ENCODE measurements at regions not wholly inside any gene's neighbourhood (a gene's known extent, or its start where the extent isn't known, plus 50 kb on each side); places are given as distances from the start of the nearest gene placed in this dataset.
"Not testable (repeated sequence)": the region's sequence is repeated elsewhere in the genome, so short reads cannot be mapped to it uniquely, and the experiment has no call there.

DNA sequence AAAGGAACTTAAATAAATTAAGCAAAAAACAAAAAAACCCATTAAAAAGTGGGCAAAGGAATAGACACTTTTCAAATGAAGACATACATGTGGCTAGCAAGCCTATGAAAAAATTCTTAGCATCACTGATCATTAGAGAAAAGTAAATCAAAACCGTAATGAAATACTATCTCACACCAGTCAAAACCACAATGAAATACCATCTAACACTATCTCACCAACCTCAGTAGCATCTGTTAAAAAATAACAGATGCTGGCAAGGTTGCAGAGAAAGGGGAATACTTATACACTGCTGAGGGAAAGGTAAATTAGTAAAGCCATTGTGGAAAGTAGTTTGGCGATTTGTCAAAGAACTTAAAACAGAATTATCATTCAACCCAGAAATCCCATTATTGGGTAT lies 381.1 kb downstream of the FLRT2 start:
- peak; percentile 34 for DNase-seq

DNA sequence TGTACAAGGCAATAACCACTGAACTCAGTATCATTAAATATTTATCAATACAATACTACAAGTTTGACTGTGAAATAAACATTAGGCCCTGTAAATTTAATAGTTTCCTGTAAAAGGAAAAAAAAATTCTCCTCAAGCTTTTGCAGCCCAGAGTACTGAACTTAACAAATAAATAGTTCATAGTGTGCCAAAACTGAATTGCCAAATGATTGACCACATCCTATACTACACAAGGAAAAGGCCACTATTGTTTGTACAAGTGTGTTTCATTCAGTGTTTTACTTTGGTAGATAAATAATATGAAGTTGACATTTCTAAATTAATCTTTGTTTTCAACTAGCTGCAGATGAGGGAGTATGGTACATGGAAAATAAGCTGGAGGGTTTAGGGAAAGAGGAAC lies 379.6 kb downstream of the FLRT2 start:
- no peak for DNase-seq

DNA sequence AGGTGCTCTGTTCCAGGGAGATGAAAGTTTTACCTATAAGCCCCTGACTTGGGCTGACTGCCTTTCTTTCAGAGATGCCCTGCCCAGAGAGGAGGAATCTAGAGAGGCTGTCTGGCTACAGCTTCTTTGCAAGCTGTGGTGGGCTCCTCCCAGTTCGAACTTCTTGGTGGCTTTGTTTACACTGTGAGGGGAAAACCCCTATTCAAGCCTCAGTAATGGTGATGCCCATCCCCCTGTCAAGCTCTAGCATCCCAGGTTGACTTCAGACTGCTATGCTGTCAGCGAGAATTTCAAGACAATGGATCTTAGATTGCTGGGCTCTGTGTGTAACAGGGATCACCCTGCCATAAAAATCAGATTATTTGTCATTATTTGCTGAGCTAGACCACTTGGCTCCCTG lies 377.6 kb downstream of the FLRT2 start:
- DNase-seq: no peak

DNA sequence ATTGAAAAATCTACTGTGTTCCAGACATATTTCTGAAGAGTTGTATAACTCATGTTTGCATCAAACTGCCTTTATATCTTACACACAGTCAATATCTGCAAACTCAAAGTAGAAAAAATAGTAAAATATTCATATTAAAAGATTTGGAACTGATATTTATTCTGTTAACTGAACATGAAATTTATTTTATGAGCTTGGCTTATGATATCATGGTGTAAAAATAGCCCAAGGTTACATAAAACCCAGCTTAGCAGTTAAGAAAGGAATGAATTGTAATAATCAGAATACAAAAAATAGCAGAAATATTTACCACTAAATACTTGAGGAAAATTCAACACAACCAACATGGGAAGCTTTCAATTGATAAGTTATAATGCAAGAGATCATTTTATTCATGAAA lies 367.9 kb downstream of the FLRT2 start:
- no peak for DNase-seq

DNA sequence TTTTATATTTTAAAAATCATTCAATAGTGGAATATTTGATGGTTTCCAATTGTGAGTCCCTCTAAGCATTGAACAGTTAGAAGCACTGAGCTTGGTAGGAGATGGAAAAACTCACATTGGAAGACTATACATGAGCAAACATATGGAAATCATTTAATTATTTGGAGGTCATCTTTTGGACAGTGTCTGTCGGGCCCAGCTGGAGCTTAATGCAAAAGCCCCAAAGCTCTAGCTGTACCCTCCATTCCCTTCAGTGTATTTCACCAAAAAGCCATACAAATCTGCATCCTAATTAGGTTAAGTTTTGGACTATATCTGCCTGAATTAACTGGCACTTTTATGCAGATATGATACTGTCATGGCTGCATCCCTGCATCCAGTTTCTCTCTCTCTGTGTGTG lies 365.7 kb downstream of the FLRT2 start:
- DNase-seq: no peak

DNA sequence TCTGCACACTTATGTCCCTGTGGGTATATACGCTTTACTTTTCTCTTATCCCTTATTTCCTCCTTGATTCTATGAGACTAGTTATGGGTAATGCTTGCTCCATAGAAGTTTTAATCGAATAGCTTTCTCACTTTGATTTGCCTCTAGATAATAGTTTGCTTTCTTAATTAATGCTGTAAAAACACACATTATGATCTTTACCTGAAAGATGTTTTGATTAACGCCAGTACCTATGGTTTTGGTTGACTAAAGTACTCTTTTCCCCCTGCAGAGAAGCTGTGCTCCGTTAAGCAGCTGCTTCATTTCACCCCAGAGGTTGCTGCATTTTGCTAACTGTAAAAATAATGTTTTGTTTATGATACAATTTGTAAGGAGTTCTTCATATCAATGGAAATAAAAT lies 362.3 kb downstream of the FLRT2 start:
- no peak for DNase-seq

DNA sequence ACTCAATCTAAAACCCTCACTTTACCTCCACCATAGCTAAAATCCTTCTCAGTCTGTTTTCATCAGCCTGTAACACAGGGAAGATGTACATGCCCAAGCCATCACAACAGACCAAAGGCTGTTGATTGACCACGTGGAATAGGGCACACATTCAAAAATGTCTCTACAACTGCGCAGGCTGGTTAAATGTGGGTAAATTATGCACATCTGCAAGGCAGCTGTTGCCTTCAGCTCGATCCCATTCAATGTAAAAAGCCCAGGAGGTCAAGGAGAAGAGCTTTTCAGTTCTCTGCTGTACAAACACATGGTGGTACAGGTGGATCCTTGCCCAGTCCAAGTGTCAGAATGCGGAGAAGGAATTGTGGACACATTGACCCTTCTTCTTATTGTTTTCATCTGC lies 354.0 kb downstream of the FLRT2 start:
- DNase-seq: no peak

DNA sequence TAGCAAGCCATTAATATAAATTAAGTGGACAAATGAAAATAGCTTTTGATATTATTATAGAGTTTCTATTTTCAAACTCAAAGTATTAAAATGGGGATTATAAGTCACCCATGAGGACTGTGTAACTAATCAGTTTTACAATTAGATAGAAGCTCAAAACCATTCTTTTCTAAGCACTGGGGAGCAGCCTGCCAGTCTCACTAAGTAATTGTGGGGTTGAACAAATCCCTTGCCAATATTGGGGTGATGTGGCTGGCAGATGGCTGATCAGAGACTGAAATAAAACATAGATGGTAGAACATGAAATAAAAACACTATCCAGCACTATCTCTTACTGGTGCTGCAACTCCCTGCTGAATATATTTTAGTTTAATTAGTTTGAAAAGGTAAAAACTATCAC lies 353.2 kb downstream of the FLRT2 start:
- DNase-seq: no peak

DNA sequence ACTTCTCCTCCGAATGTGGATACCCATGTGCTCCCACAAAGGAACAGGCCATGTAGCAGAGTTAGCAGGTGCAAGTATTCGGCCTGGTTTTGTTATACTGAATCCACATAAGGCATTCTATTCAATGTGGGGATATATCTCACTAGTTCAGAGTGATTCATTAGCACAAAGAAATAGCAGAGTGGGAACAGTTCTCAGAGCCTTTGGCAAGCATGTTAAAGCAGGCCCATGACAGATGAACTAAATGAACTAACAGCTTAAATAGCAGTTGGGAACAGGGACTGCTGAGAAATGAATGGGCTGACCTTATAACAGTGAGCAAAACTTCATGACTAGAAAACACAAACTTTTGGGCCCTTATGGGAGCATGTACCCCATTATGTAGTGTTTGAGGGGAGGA lies 352.0 kb downstream of the FLRT2 start:
- DNase-seq: no peak

DNA sequence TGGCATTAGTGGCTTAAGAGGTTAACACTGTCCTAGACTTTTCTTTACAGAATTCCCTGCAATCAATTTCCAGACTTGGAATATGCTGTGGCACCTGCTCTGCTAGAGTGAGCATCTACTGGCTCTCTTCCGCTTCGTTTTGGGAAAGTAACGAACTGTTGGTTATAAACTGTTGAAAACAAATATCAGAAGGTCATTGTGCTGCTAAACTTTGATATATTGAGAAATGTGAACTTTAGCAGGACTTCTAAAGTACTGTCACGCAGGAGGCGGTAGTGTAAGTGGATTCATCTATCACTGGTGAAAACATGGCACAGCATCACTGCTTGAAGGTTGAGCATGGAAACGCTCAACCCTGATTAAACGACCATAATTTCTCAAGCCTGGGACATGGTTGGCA lies 348.9 kb downstream of the FLRT2 start:
- DNase-seq: no peak

DNA sequence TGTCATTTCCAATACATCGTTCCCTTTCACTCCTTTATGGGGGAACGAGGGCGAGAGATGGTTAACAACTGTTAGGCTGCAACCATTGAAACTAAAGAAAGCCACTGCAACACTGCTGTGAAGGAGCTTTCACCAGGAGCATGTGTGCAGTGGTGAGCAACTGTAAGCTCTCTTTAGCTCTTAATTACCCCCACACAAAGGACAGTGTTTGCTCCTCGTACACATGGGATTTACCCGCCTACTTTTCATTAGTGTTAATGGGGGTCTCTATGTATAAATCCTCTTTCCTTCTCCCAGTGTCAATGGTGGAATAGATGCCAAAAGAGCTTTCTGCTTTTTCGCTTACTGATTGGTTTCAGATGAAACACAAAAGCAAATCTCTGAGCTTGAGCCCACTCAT lies 343.1 kb downstream of the FLRT2 start:
- DNase-seq: no peak

DNA sequence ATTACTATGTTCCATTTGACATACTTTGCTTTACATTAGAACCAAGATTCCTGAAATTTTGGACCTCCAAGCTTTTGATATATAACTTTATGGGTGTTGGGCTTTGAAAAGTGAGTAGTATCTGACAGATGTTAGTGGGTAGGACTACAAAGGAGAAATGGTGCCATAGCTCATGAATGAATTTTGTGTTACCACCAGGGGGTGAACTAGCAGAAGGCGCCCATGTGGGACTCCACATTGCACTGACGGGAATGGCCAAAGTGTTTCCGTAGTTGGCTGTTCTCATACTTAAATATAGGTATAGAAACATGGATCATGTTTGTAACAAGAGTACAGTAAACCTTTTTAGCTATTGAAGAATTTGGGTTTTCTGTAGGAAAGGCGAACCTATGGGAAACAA lies 337.5 kb downstream of the FLRT2 start:
- no peak for DNase-seq

DNA sequence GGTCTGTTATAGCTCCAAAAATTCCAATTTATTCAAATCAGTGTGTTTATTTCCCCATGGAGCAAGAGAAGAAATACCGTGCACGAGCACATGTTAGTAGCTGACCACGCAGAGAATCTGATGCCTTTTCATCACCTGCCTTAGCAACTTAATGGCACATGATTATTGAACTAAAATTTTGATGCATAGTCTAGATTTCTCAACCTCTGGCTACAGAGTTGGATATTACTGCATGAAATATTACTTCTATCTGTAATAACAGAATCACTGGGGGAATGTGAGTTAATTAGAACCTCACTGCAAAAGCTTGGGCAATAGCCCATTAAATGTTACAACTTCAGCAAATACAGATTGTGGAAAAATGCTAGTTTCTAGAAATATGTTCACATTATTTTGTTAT lies 335.8 kb downstream of the FLRT2 start:
- no peak for DNase-seq

DNA sequence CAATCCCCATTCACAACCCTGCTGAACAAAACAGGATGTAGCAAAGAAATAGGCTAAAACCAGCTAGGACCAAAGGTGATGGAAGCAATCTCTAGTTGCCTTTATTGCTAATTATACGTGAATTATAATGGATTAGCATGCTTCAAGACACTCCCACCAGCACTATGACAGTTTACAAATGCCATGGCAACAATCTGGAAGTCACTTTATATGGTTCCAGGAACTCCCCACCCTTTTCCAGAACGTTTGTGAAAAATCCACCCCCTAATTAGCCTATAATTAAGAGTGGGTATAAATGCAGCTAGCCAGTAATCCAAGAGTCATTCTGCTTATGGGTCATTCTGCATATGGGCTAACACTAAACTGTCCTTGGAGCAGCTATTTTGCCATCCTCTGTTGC lies 328.7 kb downstream of the FLRT2 start:
- no peak for DNase-seq

DNA sequence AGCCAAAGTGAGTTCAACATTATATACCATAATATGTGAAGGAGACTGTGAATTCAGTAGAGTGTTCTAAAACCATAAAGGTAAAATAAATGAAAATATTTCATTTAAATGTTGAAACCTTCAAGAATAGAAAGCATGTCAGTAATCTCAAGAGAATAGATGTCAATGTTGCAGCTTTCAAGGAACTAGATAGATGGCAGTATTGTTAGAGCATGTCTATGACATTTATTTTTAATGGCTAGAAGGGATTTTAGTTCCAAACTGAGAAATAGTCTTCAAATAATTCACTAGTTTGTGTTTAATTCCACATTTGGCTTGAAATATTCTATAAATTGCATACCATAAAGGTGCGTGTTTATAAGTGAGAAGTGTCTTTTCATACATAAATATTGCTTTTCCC lies 326.5 kb downstream of the FLRT2 start:
- DNase-seq: no peak

DNA sequence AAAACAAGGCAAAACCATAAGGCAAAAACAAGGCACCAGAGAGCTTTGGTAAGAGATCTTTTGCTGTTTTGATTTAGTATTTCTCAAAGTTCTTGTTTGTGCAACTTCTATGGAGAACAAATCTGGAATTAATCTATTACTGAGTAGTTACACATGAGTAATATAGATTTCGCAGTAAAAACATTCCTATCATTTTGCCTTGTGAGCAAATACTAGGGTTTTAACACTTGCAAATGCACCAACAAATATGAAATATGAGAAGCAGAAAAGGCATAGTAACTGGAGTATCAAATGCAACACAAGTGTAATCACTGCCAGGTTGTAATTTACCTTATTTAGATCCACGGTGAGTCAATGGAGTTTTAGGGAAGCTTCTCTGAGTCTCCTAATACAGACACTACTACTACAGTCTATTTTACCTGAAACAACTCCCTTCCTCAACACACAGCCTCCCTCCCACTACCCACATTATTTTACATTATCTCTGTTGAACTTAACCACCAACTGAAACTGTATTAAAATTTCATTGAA lies 324.1 kb downstream of the FLRT2 start:
- no peak for DNase-seq

DNA sequence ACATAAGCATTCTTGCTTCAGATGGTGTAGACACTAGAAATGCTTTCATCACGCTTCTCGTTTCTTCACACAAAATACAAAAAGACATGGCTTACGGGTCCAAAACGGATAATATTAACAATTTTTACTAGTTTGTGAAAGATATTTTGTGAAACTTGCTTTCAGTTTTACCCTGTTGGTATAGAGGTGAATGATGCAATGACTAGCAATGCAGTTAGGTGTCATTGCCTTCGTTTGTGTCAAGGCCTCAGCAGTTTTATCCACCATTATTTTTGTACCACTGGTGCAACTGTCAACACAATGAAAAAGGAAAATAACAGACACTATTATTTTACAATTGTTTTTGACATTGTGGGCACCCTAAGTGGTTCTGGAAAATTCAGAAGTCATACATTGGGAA lies 323.0 kb downstream of the FLRT2 start:
- DNase-seq: no peak

DNA sequence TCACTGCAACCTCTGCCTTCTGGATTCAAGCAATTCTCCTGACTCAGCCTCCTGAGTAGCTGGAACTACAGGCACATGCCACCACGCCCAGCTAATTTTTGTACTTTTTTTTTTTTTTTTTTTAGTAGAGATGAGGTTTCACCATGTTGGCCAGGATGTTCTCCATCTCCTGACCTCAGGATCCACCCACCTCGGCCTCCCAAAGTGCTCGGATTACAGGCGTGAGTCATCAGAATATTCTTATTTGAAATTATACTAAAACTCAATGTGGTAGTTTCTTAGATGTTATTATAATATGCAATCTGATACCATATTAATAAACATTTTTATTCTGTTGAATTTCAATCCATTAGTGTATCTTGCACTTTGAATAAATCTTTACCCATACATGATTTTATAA lies 322.2 kb downstream of the FLRT2 start:
- not testable (repeated sequence) for DNase-seq

DNA sequence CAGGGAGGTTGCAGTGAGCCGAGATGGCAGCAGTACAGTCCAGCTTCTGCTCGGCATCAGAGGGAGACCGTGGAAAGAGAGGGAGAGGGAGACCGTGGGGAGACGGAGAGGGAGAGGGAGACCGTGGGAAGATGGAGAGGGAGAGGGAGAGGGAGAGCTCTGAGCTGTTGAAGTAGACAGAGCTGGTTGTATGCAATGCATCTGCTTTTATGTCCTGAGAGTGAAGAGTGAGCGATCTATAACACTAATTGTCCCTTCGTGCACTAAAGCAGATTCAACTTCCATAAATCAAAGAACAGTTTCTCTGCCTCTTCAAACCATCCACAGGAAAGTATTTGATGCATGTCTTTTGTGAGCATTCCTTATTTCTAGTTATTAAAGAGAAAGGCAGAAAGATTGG lies 300.6 kb downstream of the FLRT2 start:
- not testable (repeated sequence) for DNase-seq

DNA sequence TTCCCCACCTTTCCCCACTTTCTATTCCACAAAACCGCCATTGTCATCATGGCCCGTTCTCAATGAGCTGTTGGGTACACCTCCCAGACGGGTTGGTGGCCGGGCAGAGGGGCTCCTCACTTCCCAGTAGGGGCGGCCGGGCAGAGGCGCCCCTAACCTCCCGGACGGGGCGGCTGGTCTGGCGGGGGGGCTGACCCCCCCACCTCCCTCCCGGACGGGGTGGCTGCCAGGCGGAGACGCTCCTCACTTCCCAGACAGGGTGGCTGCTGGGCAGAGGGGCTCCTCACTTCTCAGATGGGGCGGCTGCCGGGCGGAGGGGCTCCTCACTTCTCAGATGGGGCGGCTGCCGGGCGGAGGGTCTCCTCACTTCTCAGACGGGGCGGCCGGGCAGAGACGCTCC lies 299.7 kb downstream of the FLRT2 start:
- not testable (repeated sequence) for DNase-seq

DNA sequence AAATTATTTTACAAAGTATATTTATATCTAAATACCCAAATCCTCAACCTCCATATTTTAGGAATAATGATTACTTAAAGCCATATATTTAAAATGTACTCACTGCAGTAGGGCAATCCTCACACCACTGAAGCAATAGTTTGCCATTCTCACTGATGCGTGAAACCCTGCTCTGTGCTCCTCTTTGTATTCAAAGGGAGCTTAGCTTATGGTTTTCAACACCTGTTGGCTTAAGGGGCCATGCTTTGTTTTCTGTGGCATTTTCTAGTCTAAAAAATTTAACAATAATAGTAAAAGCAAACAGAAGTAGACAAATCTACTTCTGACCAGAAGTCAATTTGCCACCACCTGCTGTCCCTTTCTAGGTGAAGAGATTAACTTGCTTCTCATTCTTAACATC lies 294.6 kb downstream of the FLRT2 start:
- DNase-seq: no peak

DNA sequence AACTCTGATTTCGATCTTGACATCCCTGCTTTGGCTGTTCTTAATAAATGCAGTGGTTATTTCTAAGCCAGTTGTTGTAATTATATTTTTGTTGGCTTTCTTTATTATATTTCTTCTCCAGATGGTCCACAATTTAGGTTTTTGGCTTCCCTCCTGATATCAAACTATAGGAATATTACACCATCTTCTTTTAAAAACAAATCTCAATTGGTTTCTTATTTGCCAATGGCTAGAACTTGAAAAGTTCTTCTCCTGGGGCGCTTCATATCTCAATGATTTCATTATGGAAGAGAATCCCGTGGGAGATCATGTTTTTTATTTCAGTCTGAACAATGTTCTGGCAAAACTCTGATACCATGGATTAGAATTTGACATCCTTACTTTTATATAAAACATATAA lies 292.3 kb downstream of the FLRT2 start:
- no peak for DNase-seq

DNA sequence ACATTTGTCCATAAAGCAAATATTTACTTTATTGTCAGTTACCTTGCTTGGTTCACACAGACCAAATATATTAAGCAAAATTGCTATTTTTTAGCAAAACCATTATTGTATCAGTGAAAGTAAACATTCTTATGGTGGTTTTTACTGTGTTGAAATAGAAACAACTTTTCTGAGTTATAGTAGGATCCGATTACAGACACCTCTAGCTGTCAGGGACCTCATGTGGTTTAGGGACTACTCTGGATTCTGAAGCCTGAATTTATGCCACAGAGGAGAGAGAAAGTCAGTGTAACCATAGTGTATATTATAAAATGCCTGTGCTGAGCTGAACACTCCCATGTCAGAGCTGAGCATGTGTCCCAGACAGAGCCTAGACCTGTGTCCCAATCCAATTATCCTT lies 287.5 kb downstream of the FLRT2 start:
- DNase-seq: no peak

DNA sequence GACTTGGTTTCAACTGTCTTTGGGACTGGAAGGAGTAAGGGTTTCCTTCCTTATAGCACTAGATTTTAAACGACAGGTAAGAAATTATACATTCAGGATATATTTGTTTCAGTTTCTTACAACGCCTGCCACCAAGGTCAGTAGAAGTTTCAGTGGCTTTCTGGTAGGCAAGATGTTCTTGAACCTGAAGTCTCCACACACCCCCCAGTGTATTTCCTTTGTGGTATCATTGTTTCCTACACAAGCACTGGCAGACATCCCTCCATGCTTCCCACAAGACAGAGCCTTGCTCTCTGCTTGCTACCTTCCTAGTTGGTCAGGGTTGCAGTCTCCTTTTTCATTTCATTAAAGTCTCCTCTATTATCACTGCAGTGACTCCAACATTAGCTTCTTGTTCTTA lies 283.1 kb downstream of the FLRT2 start:
- no peak for DNase-seq

DNA sequence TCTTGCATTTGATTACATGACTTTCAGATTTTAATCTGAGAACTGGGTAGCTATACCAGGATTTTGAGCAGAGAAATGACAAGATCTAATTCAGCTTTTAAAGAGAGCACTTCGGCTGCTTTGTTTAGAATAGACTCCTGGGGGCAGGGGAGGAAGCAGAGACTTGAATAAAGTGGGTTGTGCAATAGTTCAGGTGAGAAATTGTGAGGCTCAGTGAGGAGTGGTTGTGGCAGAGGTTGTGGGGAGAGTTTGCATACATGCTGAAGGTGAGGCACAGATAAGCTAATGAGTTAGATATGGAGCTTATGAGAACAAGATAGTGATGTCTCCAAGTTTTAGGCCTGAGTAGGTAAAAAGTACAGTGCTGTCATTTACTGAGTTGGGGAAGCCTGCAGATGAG lies 281.4 kb downstream of the FLRT2 start:
- DNase-seq: no peak

DNA sequence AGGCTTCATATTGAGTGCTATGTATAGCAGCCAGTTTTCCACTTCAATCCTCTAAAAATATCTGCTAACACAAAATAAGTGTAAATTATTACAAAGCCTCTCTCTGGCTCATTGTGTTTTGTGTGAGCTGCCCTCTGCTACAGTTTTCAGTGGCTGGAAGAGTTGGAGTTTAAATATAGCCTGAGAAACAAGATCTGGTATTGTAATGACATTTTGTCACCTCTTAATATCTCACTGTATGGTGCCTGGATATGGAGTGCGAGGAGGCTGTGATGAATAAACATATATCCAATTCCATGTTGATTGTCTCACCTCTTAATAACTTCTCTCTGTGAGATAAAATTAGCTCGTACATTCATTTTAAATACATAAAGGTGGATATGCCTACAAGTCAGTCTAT lies 269.7 kb downstream of the FLRT2 start:
- DNase-seq: no peak

All from NCI-H2171 (cell line).